SU-DHL-6 (cell line): ENCODE measurements at regions not wholly inside any gene's neighbourhood (a gene's known extent, or its start where the extent isn't known, plus 50 kb on each side); places are given as distances from the start of the nearest gene placed in this dataset.

ENCODE experiments used
- H2AFZ ChIP-seq: fragments of 200-600 bp; sonication (generic); 2 replicates; pipeline ENCODE4 v1.6.1; 2014; ENCODE audit warnings: low read depth, mild to moderate bottlenecking, moderate library complexity, mixed read lengths, antibody characterized with exemption, low read length; ENCODE audit not compliant: severe bottlenecking
- H3F3A ChIP-seq: fragments of 200-600 bp; shearing (Covaris generic); 2 replicates; pipeline ENCODE4 v1.6.0; 2016; ENCODE audit warnings: antibody characterized with exemption, mild to moderate bottlenecking; ENCODE audit not compliant: insufficient read depth
- H3K27ac ChIP-seq: fragments of 200-600 bp; sonication (generic); 2 replicates; pipeline ENCODE4 v1.5.1; 2016; ENCODE audit warnings: low read depth, mild to moderate bottlenecking, low read length, moderate library complexity, mixed read lengths
- H3K27me3 ChIP-seq: fragments of 200-600 bp; sonication (generic), shearing (Covaris generic); 2 replicates; pipeline ENCODE4 v1.6.0; 2014; ENCODE audit warnings: mild to moderate bottlenecking, low read length
- H3K36me3 ChIP-seq: fragments of 200-600 bp; sonication (generic); 2 replicates; pipeline ENCODE4 v1.6.1; 2014; ENCODE audit warnings: mild to moderate bottlenecking, low read length, mixed read lengths
- H3K4me2 ChIP-seq: fragments of 300-600, 200-600 bp; shearing (Covaris generic), sonication (generic); 2 replicates; pipeline ENCODE4 v1.6.0; 2014; ENCODE audit warnings: low read length, low read depth, mild to moderate bottlenecking; ENCODE audit not compliant: poor library complexity, severe bottlenecking
- H3K4me3 ChIP-seq: fragments of 200-600 bp; sonication (generic); 2 replicates; pipeline ENCODE4 v1.5.1; 2014; ENCODE audit warnings: antibody characterized with exemption, low read length, mild to moderate bottlenecking, mixed read lengths; ENCODE audit not compliant: insufficient read depth, poor library complexity, severe bottlenecking
- H3K79me2 ChIP-seq: fragments of 200-600 bp; sonication (generic); 2 replicates; pipeline ENCODE4 v1.6.1; 2014; ENCODE audit warnings: mild to moderate bottlenecking, low read length, moderate library complexity; ENCODE audit not compliant: insufficient read depth
- H3K9ac ChIP-seq: fragments of 200-600 bp; sonication (generic); 2 replicates; pipeline ENCODE4 v1.7.0; 2014; ENCODE audit warnings: mild to moderate bottlenecking, low read length
- H3K9me2 ChIP-seq: fragments of 200-600 bp; sonication (generic); replicated peaks from 2 replicates; pipeline ENCODE4 v1.6.1; 2014; ENCODE audit warnings: low read length; ENCODE audit not compliant: insufficient read depth
- H3K9me3 ChIP-seq: fragments of 200-600 bp; sonication (generic); 2 replicates; pipeline ENCODE4 v1.6.1; 2014; ENCODE audit warnings: low read length, mixed read lengths; ENCODE audit not compliant: insufficient read depth
- H4K20me1 ChIP-seq: fragments of 200-600 bp; sonication (generic); 2 replicates; pipeline ENCODE4 v1.6.1; 2014; ENCODE audit warnings: low read depth, mild to moderate bottlenecking, antibody characterized with exemption, low read length, moderate library complexity, mixed read lengths
- CTCF ChIP-seq: fragments of 200-600 bp; sonication (generic); IDR thresholded peaks from one replicate; pipeline ENCODE4 v1.5.1; 2017; ENCODE audit warnings: antibody characterized with exemption, mild to moderate bottlenecking, low read length, moderate library complexity; ENCODE audit not compliant: insufficient read depth, poor library complexity, severe bottlenecking
- EZH2phosphoT487 ChIP-seq: fragments of 200-600 bp; sonication (generic), shearing (Covaris generic); conservative IDR thresholded peaks from 2 replicates; pipeline ENCODE4 v1.6.1; 2018; ENCODE audit warnings: mild to moderate bottlenecking, antibody characterized with exemption, low read length, moderate library complexity, mixed read lengths

GRCh38 chr17:14772776-14773175 is 471.9 kb downstream of the HS3ST3B1 start:
- no peak overlapping the region for H2AFZ ChIP-seq
- no peaks in the 10 kb centered on the region for H3K27me3 ChIP-seq
- no peak overlapping the region for H3K4me3 ChIP-seq
- H3K9me3 ChIP-seq: no peaks in the 10 kb centered on the region
- no peaks in the 10 kb centered on the region for H3K9me2 ChIP-seq
- no peaks in the 10 kb centered on the region for H3F3A ChIP-seq
- TF ChIP-seq EZH2phosphoT487 (no peak), CTCF (no peak)
- no peaks in the 10 kb centered on the region for H3K36me3 ChIP-seq
- H3K4me2 ChIP-seq: no peak overlapping the region
- no peak overlapping the region for H3K9ac ChIP-seq
- no peak overlapping the region for H3K27ac ChIP-seq
- H4K20me1 ChIP-seq: no peaks in the 10 kb centered on the region
- no peaks in the 10 kb centered on the region for H3K79me2 ChIP-seq

GRCh38 chr17:14771543-14771942 is 470.7 kb downstream of the HS3ST3B1 start:
- Histone ChIP-seq H3K4me3 (no peak overlapping the region), H3K27me3 (no peaks in the 10 kb centered on the region), H3K9me2 (no peaks in the 10 kb centered on the region), H3K79me2 (no peaks in the 10 kb centered on the region), H3K27ac (no peak overlapping the region), H3F3A (no peaks in the 10 kb centered on the region), H3K36me3 (no peaks in the 10 kb centered on the region), H2AFZ (no peak overlapping the region), H3K9ac (no peak overlapping the region), H3K4me2 (no peak overlapping the region), H4K20me1 (no peaks in the 10 kb centered on the region), H3K9me3 (no peaks in the 10 kb centered on the region)
- TF ChIP-seq EZH2phosphoT487 (no peak), CTCF (no peak)

- H3K36me3 ChIP-seq: no peaks in the 10 kb centered on the region
- H3K4me2 ChIP-seq: no peak overlapping the region
- H4K20me1 ChIP-seq: no peaks in the 10 kb centered on the region
- no peaks in the 10 kb centered on the region for H3K79me2 ChIP-seq
- TF ChIP-seq CTCF (no peak), EZH2phosphoT487 (no peak)
- no peak overlapping the region for H3K4me3 ChIP-seq
- H3K9me3 ChIP-seq: no peaks in the 10 kb centered on the region
- no peak overlapping the region for H3K27ac ChIP-seq
- H2AFZ ChIP-seq: no peak overlapping the region
- H3K9ac ChIP-seq: no peak overlapping the region
- no peaks in the 10 kb centered on the region for H3K27me3 ChIP-seq
- H3K9me2 ChIP-seq: no peaks in the 10 kb centered on the region
- no peaks in the 10 kb centered on the region for H3F3A ChIP-seq
These were observed 468.0 kb downstream of the HS3ST3B1 start for GRCh38 chr17:14768923-14769322.
